Limb (tissue), 2 donors: ENCODE measurements at regions not wholly inside any gene's neighbourhood (a gene's known extent, or its start where the extent isn't known, plus 50 kb on each side); places are given as distances from the start of the nearest gene placed in this dataset.
"Not testable (repeated sequence)": the region's sequence is repeated elsewhere in the genome, so short reads cannot be mapped to it uniquely, and the experiment has no call there.

ENCODE experiments used
- DNase-seq, 2 donors: peaks; one replicate each; pipeline ENCODE4 v3.0.0-alpha.2; 2016; ENCODE audit errors: extremely low spot score in 2 of 2

GRCh38 chr6:168177103-168177891 lies 98.3 kb upstream of the FRMD1 start:
- DNase-seq, result no peak

GRCh38 chr6:168171673-168172353 lies 92.8 kb upstream of the FRMD1 start:
- no peak for DNase-seq

GRCh38 chr6:168170841-168171601 lies 92.0 kb upstream of the FRMD1 start:
- DNase-seq, result no peak

GRCh38 chr6:168169624-168170023 lies 90.6 kb upstream of the FRMD1 start:
- no peak for DNase-seq

- not testable (repeated sequence) for DNase-seq
These were observed 89.9 kb upstream of the FRMD1 start for GRCh38 chr6:168168936-168169335.

- not testable (repeated sequence) for DNase-seq
These were observed 89.3 kb upstream of the FRMD1 start for GRCh38 chr6:168168330-168168729.

- DNase-seq, result no peak
These were observed 88.7 kb upstream of the FRMD1 start for GRCh38 chr6:168167431-168168315.

GRCh38 chr6:168166627-168167026 lies 87.6 kb upstream of the FRMD1 start:
- DNase-seq, result no peak

GRCh38 chr6:168165891-168166290 lies 86.9 kb upstream of the FRMD1 start:
- DNase-seq, result no peak

GRCh38 chr6:168165373-168165772 lies 86.4 kb upstream of the FRMD1 start:
- DNase-seq, result no peak

- no peak for DNase-seq
These were observed 85.5 kb upstream of the FRMD1 start for GRCh38 chr6:168164462-168165061.

GRCh38 chr6:168163096-168163731 lies 84.2 kb upstream of the FRMD1 start:
- DNase-seq, result peak in 1 of 2 donors; percentile 6

- no peak for DNase-seq
These were observed 83.4 kb upstream of the FRMD1 start for GRCh38 chr6:168162366-168162765.

GRCh38 chr6:168161371-168161750 lies 82.3 kb upstream of the FRMD1 start:
- no peak for DNase-seq

- DNase-seq, result no peak
These were observed 81.7 kb upstream of the FRMD1 start for GRCh38 chr6:168160506-168161370.

- DNase-seq, result no peak
These were observed 80.5 kb upstream of the FRMD1 start for GRCh38 chr6:168159506-168159905.

- no peak for DNase-seq
These were observed 80.0 kb upstream of the FRMD1 start for GRCh38 chr6:168158980-168159349.

- DNase-seq, result no peak
These were observed 79.4 kb upstream of the FRMD1 start for GRCh38 chr6:168158213-168158979.
